ENCODE measurements at regions not wholly inside any gene's neighbourhood (a gene's known extent, or its start where the extent isn't known, plus 50 kb on each side); places are given as distances from the start of the nearest gene placed in this dataset.

GRCh38 chr13:109309625-109310363 lies 476.6 kb downstream of the IRS2 start:
- H3K27me3 ChIP-seq (ENCODE audit: insufficient read depth, low read length), result no peaks in the 10 kb centered on the region
- H3K4me1 ChIP-seq (ENCODE audit: control insufficient read depth in 1 of 2, insufficient read depth in 2 of 2, low read length in 2 of 2), result no peaks in the 10 kb centered on the region
- H3K79me2 ChIP-seq (ENCODE audit: control insufficient read depth, insufficient read depth, low read length, poor library complexity), result no peaks in the 10 kb centered on the region
- no peak overlapping the region for H4K8ac ChIP-seq (ENCODE audit: low read depth, low read length)
- no peak overlapping the region for H2AFZ ChIP-seq (ENCODE audit: insufficient read depth, low read length, poor library complexity)
- no peak overlapping the region for H3K4me3 ChIP-seq (ENCODE audit: low read depth, low read length)
- H3K9me3 ChIP-seq (ENCODE audit: insufficient read depth, low read depth, low read length), result peaks cover 1% of the 10 kb centered on the region
- WGBS (ENCODE audit: extremely low coverage, insufficient coverage, insufficient read length), result no CpG with 5 or more reads among the region's 12 CpGs
- H3K14ac ChIP-seq (ENCODE audit: low read length), result no peak overlapping the region
- no peak overlapping the region for H3K9ac ChIP-seq (ENCODE audit: low read length)
- H4K91ac ChIP-seq (ENCODE audit: low read depth, low read length), result no peak overlapping the region
- H3K27ac ChIP-seq (ENCODE audit: low read depth, low read length), result no peak overlapping the region
- no peak overlapping the region for H3K4ac ChIP-seq (ENCODE audit: low read depth, low read length)
- no peak overlapping the region for H2AK5ac ChIP-seq (ENCODE audit: low read length)
- H2BK5ac ChIP-seq (ENCODE audit: low read depth, low read length, poor library complexity), result no peak overlapping the region
- no peak overlapping the region for H3K18ac ChIP-seq (ENCODE audit: low read length)
- no peak overlapping the region for H3K4me2 ChIP-seq (ENCODE audit: low read length)
- no peak overlapping the region for H2BK12ac ChIP-seq (ENCODE audit: low read length)
- H2BK120ac ChIP-seq (ENCODE audit: insufficient read depth, low read length, poor library complexity), result no peak overlapping the region
- H3K23ac ChIP-seq (ENCODE audit: low read length), result no peak overlapping the region
- H3K36me3 ChIP-seq (ENCODE audit: control insufficient read depth in 1 of 2, insufficient read depth in 2 of 2, low read length in 2 of 2), result no peaks in the 10 kb centered on the region
- no peaks in the 10 kb centered on the region for H3K79me1 ChIP-seq (ENCODE audit: low read length)
- no peak for DNase-seq
- H4K12ac ChIP-seq (ENCODE audit: low read depth, low read length), result no peak overlapping the region

GRCh38 chr13:109307027-109307426 lies 479.4 kb downstream of the IRS2 start:
- Histone ChIP-seq H2BK5ac (ENCODE audit: low read depth, low read length, poor library complexity) (no peak overlapping the region), H3K4me2 (ENCODE audit: low read length) (no peak overlapping the region), H2AFZ (ENCODE audit: insufficient read depth, low read length, poor library complexity) (no peak overlapping the region), H3K79me2 (ENCODE audit: control insufficient read depth, insufficient read depth, low read length, poor library complexity) (no peaks in the 10 kb centered on the region), H4K91ac (ENCODE audit: low read depth, low read length) (no peak overlapping the region), H2BK120ac (ENCODE audit: insufficient read depth, low read length, poor library complexity) (no peak overlapping the region), H3K9me3 (ENCODE audit: insufficient read depth, low read depth, low read length) (peaks cover 1% of the 10 kb centered on the region), H3K79me1 (ENCODE audit: low read length) (no peaks in the 10 kb centered on the region), H2AK5ac (ENCODE audit: low read length) (no peak overlapping the region), H3K18ac (ENCODE audit: low read length) (no peak overlapping the region), H3K23ac (ENCODE audit: low read length) (no peak overlapping the region), H4K8ac (ENCODE audit: low read depth, low read length) (no peak overlapping the region), H3K27ac (ENCODE audit: low read depth, low read length) (no peak overlapping the region), H3K14ac (ENCODE audit: low read length) (no peak overlapping the region), H4K12ac (ENCODE audit: low read depth, low read length) (no peak overlapping the region), H3K4me1 (ENCODE audit: control insufficient read depth in 1 of 2, insufficient read depth in 2 of 2, low read length in 2 of 2) (no peaks in the 10 kb centered on the region), H3K9ac (ENCODE audit: low read length) (no peak overlapping the region), H3K4me3 (ENCODE audit: low read depth, low read length) (no peak overlapping the region), H3K27me3 (ENCODE audit: insufficient read depth, low read length) (no peaks in the 10 kb centered on the region), H3K4ac (ENCODE audit: low read depth, low read length) (no peak overlapping the region), H2BK12ac (ENCODE audit: low read length) (no peak overlapping the region), H3K36me3 (ENCODE audit: control insufficient read depth in 1 of 2, insufficient read depth in 2 of 2, low read length in 2 of 2) (no peaks in the 10 kb centered on the region)
- DNase-seq, result no peak
- WGBS (ENCODE audit: extremely low coverage, insufficient coverage, insufficient read length), result no CpG with 5 or more reads among the region's 6 CpGs

- H4K8ac ChIP-seq (ENCODE audit: low read depth, low read length), result no peak overlapping the region
- WGBS (ENCODE audit: extremely low coverage, insufficient coverage, insufficient read length), result no CpG with 5 or more reads among the region's 5 CpGs
- no peaks in the 10 kb centered on the region for H3K79me2 ChIP-seq (ENCODE audit: control insufficient read depth, insufficient read depth, low read length, poor library complexity)
- no peak overlapping the region for H2BK12ac ChIP-seq (ENCODE audit: low read length)
- no peak overlapping the region for H2AFZ ChIP-seq (ENCODE audit: insufficient read depth, low read length, poor library complexity)
- DNase-seq, result no peak
- no peaks in the 10 kb centered on the region for H3K4me1 ChIP-seq (ENCODE audit: control insufficient read depth in 1 of 2, insufficient read depth in 2 of 2, low read length in 2 of 2)
- no peaks in the 10 kb centered on the region for H3K79me1 ChIP-seq (ENCODE audit: low read length)
- no peak overlapping the region for H2BK120ac ChIP-seq (ENCODE audit: insufficient read depth, low read length, poor library complexity)
- no peak overlapping the region for H3K4me2 ChIP-seq (ENCODE audit: low read length)
- no peak overlapping the region for H2AK5ac ChIP-seq (ENCODE audit: low read length)
- H3K27me3 ChIP-seq (ENCODE audit: insufficient read depth, low read length), result no peaks in the 10 kb centered on the region
- no peak overlapping the region for H3K4me3 ChIP-seq (ENCODE audit: low read depth, low read length)
- H3K18ac ChIP-seq (ENCODE audit: low read length), result no peak overlapping the region
- no peaks in the 10 kb centered on the region for H3K36me3 ChIP-seq (ENCODE audit: control insufficient read depth in 1 of 2, insufficient read depth in 2 of 2, low read length in 2 of 2)
- no peak overlapping the region for H3K9ac ChIP-seq (ENCODE audit: low read length)
- no peak overlapping the region for H4K91ac ChIP-seq (ENCODE audit: low read depth, low read length)
- H3K9me3 ChIP-seq (ENCODE audit: insufficient read depth, low read depth, low read length), result no peaks in the 10 kb centered on the region
- H3K4ac ChIP-seq (ENCODE audit: low read depth, low read length), result no peak overlapping the region
- no peak overlapping the region for H3K27ac ChIP-seq (ENCODE audit: low read depth, low read length)
- H4K12ac ChIP-seq (ENCODE audit: low read depth, low read length), result no peak overlapping the region
- no peak overlapping the region for H2BK5ac ChIP-seq (ENCODE audit: low read depth, low read length, poor library complexity)
- no peak overlapping the region for H3K14ac ChIP-seq (ENCODE audit: low read length)
- H3K23ac ChIP-seq (ENCODE audit: low read length), result no peak overlapping the region
These were observed 484.7 kb downstream of the IRS2 start for GRCh38 chr13:109301726-109302125.

GRCh38 chr13:109301276-109301675 lies 485.1 kb downstream of the IRS2 start:
- Histone ChIP-seq H3K79me1 (ENCODE audit: low read length) (no peaks in the 10 kb centered on the region), H4K8ac (ENCODE audit: low read depth, low read length) (no peak overlapping the region), H4K12ac (ENCODE audit: low read depth, low read length) (no peak overlapping the region), H3K36me3 (ENCODE audit: control insufficient read depth in 1 of 2, insufficient read depth in 2 of 2, low read length in 2 of 2) (no peaks in the 10 kb centered on the region), H3K23ac (ENCODE audit: low read length) (no peak overlapping the region), H4K91ac (ENCODE audit: low read depth, low read length) (no peak overlapping the region), H3K4me1 (ENCODE audit: control insufficient read depth in 1 of 2, insufficient read depth in 2 of 2, low read length in 2 of 2) (no peaks in the 10 kb centered on the region), H3K4ac (ENCODE audit: low read depth, low read length) (no peak overlapping the region), H3K14ac (ENCODE audit: low read length) (no peak overlapping the region), H3K9ac (ENCODE audit: low read length) (no peak overlapping the region), H3K4me2 (ENCODE audit: low read length) (no peak overlapping the region), H3K27ac (ENCODE audit: low read depth, low read length) (no peak overlapping the region), H2AK5ac (ENCODE audit: low read length) (no peak overlapping the region), H2AFZ (ENCODE audit: insufficient read depth, low read length, poor library complexity) (no peak overlapping the region), H3K27me3 (ENCODE audit: insufficient read depth, low read length) (no peaks in the 10 kb centered on the region), H2BK12ac (ENCODE audit: low read length) (no peak overlapping the region), H3K79me2 (ENCODE audit: control insufficient read depth, insufficient read depth, low read length, poor library complexity) (no peaks in the 10 kb centered on the region), H2BK120ac (ENCODE audit: insufficient read depth, low read length, poor library complexity) (no peak overlapping the region), H3K9me3 (ENCODE audit: insufficient read depth, low read depth, low read length) (no peaks in the 10 kb centered on the region), H3K18ac (ENCODE audit: low read length) (no peak overlapping the region), H3K4me3 (ENCODE audit: low read depth, low read length) (no peak overlapping the region), H2BK5ac (ENCODE audit: low read depth, low read length, poor library complexity) (no peak overlapping the region)
- no CpG with 5 or more reads among the region's 4 CpGs for WGBS (ENCODE audit: extremely low coverage, insufficient coverage, insufficient read length)
- no peak for DNase-seq

Measured in trophoblast cell (in vitro differentiated cells and primary cell).